ENCODE measurements at regions not wholly inside any gene's neighbourhood (a gene's known extent, or its start where the extent isn't known, plus 50 kb on each side); places are given as distances from the start of the nearest gene placed in this dataset.

- TF ChIP-seq CTCF (IDR thresholded peaks at IDR 0.05; ENCODE audit: low read depth, low read length, missing control alignments) = no peak
- DNase-seq (ENCODE audit: low read depth) = no peak
- no peak overlapping the region for H3K4me3 ChIP-seq (ENCODE audit: low read depth, low read length)
Observed at GRCh38 chr2:144067506-144067905, 452.4 kb downstream of the ZEB2 start.

GRCh38 chr2:144063602-144064001, 456.3 kb downstream of the ZEB2 start:
- no peak for DNase-seq (ENCODE audit: low read depth)
- H3K4me3 ChIP-seq (ENCODE audit: low read depth, low read length) = no peak overlapping the region
- no peak for TF ChIP-seq CTCF (IDR thresholded peaks at IDR 0.05; ENCODE audit: low read depth, low read length, missing control alignments)

- H3K4me3 ChIP-seq (ENCODE audit: low read depth, low read length) = no peak overlapping the region
- no peak for TF ChIP-seq CTCF (IDR thresholded peaks at IDR 0.05; ENCODE audit: low read depth, low read length, missing control alignments)
- no peak for DNase-seq (ENCODE audit: low read depth)
Observed at GRCh38 chr2:144054911-144055310, 465.0 kb downstream of the ZEB2 start.

GRCh38 chr2:144052083-144052482, 467.8 kb downstream of the ZEB2 start:
- no peak for TF ChIP-seq CTCF (IDR thresholded peaks at IDR 0.05; ENCODE audit: low read depth, low read length, missing control alignments)
- no peak for DNase-seq (ENCODE audit: low read depth)
- no peak overlapping the region for H3K4me3 ChIP-seq (ENCODE audit: low read depth, low read length)

GRCh38 chr2:144049137-144049536, 470.8 kb downstream of the ZEB2 start:
- no peak overlapping the region for H3K4me3 ChIP-seq (ENCODE audit: low read depth, low read length)
- DNase-seq (ENCODE audit: low read depth) = no peak
- no peak for TF ChIP-seq CTCF (IDR thresholded peaks at IDR 0.05; ENCODE audit: low read depth, low read length, missing control alignments)

GRCh38 chr2:144048631-144049060, 471.3 kb downstream of the ZEB2 start:
- DNase-seq (ENCODE audit: low read depth) = no peak
- no peak for TF ChIP-seq CTCF (IDR thresholded peaks at IDR 0.05; ENCODE audit: low read depth, low read length, missing control alignments)
- H3K4me3 ChIP-seq (ENCODE audit: low read depth, low read length) = no peak overlapping the region

GRCh38 chr2:144042751-144043150, 477.2 kb downstream of the ZEB2 start:
- H3K4me3 ChIP-seq (ENCODE audit: low read depth, low read length) = no peak overlapping the region
- no peak for DNase-seq (ENCODE audit: low read depth)
- no peak for TF ChIP-seq CTCF (IDR thresholded peaks at IDR 0.05; ENCODE audit: low read depth, low read length, missing control alignments)

All from GM12864 (cell line).